GM12864 (cell line): ENCODE measurements at regions not wholly inside any gene's neighbourhood (a gene's known extent, or its start where the extent isn't known, plus 50 kb on each side); places are given as distances from the start of the nearest gene placed in this dataset.

Source experiments
- DNase-seq: peaks from one replicate; pipeline ENCODE4 v3.0.0-alpha.2; 2011; ENCODE audit warnings: low read depth
- H3K4me3 ChIP-seq: 2 replicates; pipeline ENCODE4 v1.5.1; 2011; ENCODE audit warnings: mild to moderate bottlenecking, low read depth, low read length, control low read depth
- CTCF ChIP-seq: IDR thresholded peaks from 2 replicates; pipeline ENCODE4 v1.5.1; 2011; ENCODE audit warnings: low read depth, mild to moderate bottlenecking, moderate library complexity, low read length, control low read depth, inconsistent platforms; ENCODE audit errors: missing control alignments

GRCh38 chr13:107994137-107994536, 221.2 kb downstream of the LIG4 start:
- no peak overlapping the region for H3K4me3 ChIP-seq
- DNase-seq: no peak
- TF ChIP-seq CTCF: no peak

GRCh38 chr13:107993239-107993949, 221.9 kb downstream of the LIG4 start:
- no peak for TF ChIP-seq CTCF
- no peak overlapping the region for H3K4me3 ChIP-seq
- DNase-seq: no peak

GRCh38 chr13:107992542-107992941, 222.8 kb downstream of the LIG4 start:
- DNase-seq: no peak
- no peak overlapping the region for H3K4me3 ChIP-seq
- TF ChIP-seq CTCF: no peak

GRCh38 chr13:107977071-107977574, 238.2 kb downstream of the LIG4 start:
- no peak for DNase-seq
- no peak overlapping the region for H3K4me3 ChIP-seq
- TF ChIP-seq CTCF: no peak

- TF ChIP-seq CTCF: no peak
- no peak overlapping the region for H3K4me3 ChIP-seq
- DNase-seq: no peak
Observed at GRCh38 chr13:107976628-107977027, 238.7 kb downstream of the LIG4 start.

GRCh38 chr13:107974409-107974808, 240.9 kb downstream of the LIG4 start:
- no peak for DNase-seq
- H3K4me3 ChIP-seq: no peak overlapping the region
- no peak for TF ChIP-seq CTCF

- DNase-seq: no peak
- no peak for TF ChIP-seq CTCF
- no peak overlapping the region for H3K4me3 ChIP-seq
Observed at GRCh38 chr13:107969546-107969945, 245.8 kb downstream of the LIG4 start.
